ENCODE measurements at regions not wholly inside any gene's neighbourhood (a gene's known extent, or its start where the extent isn't known, plus 50 kb on each side); places are given as distances from the start of the nearest gene placed in this dataset.

DNA sequence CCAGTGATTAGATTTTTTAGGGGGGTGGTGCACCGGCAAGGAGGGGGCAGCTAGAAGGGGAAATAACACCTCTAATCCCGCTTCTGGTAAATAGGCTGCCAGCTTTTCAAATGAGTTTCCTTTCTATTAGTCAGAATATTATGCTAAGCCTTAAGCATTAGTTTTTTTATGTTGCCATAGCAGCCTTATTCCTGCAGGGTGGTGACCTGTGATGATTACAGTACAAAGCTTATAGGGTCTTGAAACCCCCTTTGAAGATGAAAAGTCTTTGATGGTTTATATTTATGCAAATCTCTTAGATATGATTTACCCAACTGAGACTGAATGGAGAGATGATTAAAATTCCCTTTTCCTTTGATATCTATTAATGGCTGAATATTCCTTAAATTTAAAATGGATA lies 109.8 kb downstream of the ZIC5 start:
- DNase-seq (ENCODE audit: low spot score), result no peak

- DNase-seq (ENCODE audit: low spot score), result no peak
Observed at GRCh38 chr13:99860745-99861144, 110.8 kb downstream of the ZIC5 start.

GRCh38 chr13:99859178-99860177 lies 112.1 kb downstream of the ZIC5 start:
- no peak for DNase-seq (ENCODE audit: low spot score)

- DNase-seq (ENCODE audit: low spot score), result no peak
Observed at GRCh38 chr13:99857738-99858137, 113.8 kb downstream of the ZIC5 start.

GRCh38 chr13:99855526-99856420 lies 115.8 kb downstream of the ZIC5 start:
- no peak for DNase-seq (ENCODE audit: low spot score)

GRCh38 chr13:99854366-99854765 lies 117.2 kb downstream of the ZIC5 start:
- no peak for DNase-seq (ENCODE audit: low spot score)

DNA sequence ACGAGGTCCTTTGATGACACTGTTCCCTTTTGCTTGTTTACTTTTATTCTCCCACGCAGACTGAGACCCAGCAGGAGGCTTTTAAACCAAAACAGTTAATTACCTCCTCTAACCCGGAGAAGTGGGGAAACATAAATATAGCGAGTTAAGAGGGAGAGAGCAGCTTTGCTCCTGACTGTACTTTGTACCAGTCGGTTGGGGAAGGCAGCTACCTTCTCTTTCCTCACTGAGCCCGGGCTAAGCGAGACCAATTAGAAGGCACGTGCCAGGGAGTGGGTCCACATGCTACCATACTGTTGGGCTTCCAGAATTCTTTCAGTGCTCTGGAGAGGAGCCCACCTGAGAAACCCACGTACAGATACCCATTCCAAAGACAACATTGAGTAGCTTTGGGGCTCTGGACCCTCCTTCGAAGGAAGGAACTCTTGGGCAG lies 124.2 kb downstream of the ZIC5 start:
- no peak for DNase-seq (ENCODE audit: low spot score)

DNA sequence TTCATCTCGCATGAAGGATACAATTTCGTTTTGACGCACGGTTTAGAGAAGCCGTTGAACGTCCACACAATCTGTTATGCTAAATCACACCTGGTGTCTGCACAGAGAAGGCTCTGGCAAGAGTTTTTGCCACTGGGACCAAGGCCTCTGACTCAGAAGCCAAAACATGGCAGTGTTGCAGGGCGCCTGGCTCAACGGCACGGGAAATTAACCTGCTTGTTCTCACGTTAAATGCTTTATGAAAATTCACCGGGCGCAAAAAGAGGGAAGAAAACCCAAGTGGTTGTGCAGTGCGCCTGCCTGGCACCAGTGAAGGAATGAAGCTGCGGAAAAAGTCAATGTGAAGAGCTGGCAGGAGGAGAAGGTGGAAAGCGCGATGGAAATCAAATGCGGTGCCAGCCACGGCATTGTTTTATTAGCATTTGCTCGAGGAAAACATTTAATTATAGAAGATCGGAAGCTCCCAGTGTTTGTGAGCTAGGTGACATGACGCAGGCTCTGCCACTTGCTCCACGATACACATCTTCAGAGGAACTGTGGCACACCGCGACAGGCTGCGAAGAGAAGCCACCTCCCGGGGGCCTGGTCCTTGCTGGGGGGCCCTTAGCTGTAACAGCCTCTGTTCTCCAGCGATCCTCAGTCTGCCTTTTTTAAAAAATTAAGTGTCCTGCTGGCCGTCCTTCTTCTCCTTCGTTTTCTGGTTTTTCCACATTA lies 126.2 kb downstream of the ZIC5 start:
- DNase-seq (ENCODE audit: low spot score), result no peak

DNA sequence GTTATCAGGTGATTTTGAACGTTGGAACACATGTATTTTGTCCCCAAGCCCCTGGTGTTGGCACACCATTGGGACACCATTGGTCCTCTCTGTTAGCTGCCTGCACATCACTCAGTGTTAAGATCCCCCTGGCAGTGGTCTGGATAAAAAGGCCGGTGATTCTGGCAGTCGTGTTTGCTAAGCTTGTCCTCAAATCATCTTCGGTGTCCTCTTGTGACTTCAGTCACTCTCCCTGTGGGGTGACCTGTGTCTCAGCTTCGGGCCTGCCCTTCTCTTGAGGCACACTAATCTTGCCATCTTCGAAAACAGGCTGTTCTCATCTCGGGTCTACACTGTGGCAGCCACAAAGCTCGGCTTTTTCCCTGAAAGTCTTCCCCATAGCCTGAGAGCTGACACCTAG lies 127.1 kb downstream of the ZIC5 start:
- DNase-seq (ENCODE audit: low spot score), result no peak

DNA sequence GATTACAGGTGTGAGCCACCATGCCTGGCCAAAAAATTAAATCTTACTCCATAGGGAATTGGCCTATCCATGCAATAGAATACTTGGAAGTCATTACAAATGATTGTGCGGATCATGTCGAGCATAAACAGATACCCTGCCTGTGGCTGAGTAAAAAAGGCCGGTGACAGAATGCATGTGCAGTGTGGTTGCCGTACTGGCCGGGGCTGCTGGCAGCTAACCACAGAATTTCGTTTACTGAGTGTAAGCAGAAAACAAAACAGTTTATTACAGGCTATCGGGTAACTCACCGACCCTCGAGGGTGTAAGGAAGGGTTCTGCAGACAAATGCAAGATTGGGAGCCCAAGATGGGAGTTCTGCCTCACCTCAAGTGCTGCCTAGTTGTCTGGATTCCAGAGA lies 127.7 kb downstream of the ZIC5 start:
- no peak for DNase-seq (ENCODE audit: low spot score)

- no peak for DNase-seq (ENCODE audit: low spot score)
Observed at GRCh38 chr13:99842405-99842804, 129.2 kb downstream of the ZIC5 start.

GRCh38 chr13:99836291-99836690 lies 135.3 kb downstream of the ZIC5 start:
- no peak for DNase-seq (ENCODE audit: low spot score)

DNA sequence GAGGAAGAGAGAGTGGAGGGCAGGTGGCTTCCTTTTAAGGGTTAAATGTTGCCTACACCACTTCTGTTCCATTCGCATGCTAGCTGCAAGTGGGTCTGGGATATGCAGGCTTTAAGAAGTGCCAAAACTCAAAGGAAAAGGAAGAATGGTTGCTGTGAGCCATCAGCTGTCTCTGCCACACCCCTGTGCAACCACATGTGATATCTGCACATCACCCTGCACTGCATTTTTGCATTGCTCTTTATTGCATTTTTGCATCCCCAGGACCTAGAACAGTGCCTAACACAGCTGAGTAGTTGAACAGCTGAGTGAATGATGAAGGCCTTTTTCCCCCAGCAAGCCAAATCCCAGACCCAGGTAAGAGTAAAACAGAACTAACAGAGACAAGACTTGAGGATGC lies 136.1 kb downstream of the ZIC5 start:
- DNase-seq (ENCODE audit: low spot score), result no peak

GRCh38 chr13:99834246-99834645 lies 137.3 kb downstream of the ZIC5 start:
- no peak for DNase-seq (ENCODE audit: low spot score)

DNA sequence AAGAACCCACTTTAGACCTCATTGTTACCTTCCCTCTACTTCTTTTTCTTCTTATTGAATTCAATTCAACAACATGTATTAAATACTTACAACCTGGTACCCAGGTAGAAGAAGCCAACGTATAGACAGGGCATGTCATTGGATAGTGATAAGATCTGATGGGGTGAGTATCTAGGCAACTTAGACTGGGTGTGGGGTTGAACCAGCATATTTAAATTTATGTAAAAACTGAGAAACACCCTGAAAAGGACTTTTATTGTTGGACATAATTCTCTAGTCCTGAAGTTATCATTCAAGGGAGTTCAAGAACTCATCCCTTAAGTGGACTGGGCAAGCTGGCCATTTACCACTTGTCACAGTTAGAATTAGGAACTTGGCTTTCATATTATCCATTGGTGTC lies 139.2 kb downstream of the ZIC5 start:
- no peak for DNase-seq (ENCODE audit: low spot score)

DNA sequence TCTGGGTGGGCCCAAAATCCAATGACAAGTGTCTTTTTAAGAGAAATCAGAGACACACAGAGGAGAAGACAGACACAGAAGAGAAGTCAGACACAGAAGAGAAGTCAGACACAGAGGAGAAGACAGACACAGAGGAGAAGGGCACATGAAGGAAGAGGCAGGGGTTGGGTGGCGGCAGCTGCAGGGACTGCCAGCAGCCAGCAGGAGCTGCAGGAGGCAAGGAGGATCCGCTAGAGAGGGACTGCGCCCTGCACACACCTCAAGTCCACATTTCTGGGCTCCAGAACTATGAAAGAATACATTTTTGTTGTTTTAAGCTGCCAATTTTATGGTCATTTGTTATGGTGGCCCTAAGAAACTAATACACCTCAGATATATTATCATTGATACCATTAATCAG lies 140.6 kb downstream of the ZIC5 start:
- DNase-seq (ENCODE audit: low spot score), result no peak

GRCh38 chr13:99829593-99830239 lies 141.9 kb downstream of the ZIC5 start:
- DNase-seq (ENCODE audit: low spot score), result no peak

GRCh38 chr13:99829161-99829560 lies 142.4 kb downstream of the ZIC5 start:
- DNase-seq (ENCODE audit: low spot score), result no peak

DNA sequence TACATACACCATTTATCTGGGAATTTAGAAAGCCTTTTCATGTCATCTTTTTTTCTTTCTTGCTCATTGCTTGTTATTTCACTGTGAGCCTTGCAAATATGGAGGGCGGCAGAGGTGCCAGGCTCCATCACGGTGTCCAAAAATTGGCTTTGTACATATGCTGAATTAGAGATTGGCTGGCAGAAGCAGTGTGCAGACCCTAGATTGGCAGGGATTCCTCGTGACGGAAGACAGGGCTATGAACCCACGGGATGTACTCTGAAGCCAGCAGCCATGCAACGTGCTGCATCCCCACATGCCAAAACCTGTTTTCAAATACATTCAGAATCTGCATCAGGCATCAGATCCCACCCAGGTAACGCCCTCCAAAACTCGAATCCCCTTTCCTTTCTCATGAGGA lies 142.8 kb downstream of the ZIC5 start:
- DNase-seq (ENCODE audit: low spot score), result no peak

DNA sequence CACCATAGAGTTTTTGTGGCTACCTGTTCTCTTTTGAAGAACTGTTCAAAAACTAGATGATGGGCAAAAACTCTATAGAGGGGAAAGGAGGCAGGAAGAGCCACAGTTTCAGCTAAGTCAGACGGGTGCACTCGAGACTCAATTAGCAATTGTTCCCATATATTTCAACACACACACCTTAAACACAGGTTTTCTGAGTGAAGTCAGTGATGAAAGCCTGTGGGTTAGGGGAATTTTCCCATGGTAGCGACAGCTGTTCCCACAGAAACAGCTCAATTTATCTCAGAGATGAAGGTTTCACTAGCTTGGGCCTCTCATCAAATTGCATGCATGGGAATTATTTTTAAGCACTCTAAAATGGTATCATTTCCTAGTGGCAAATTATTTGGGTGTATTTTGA lies 143.4 kb downstream of the ZIC5 start:
- no peak for DNase-seq (ENCODE audit: low spot score)

Measured in HT-29 (cell line).